Suprapubic skin (tissue), 4 donors: ENCODE measurements at regions not wholly inside any gene's neighbourhood (a gene's known extent, or its start where the extent isn't known, plus 50 kb on each side); places are given as distances from the start of the nearest gene placed in this dataset.

Experiments used
- CTCF ChIP-seq, 2 donors: fragments of 200-600 bp in 1 of 2; fragments of 450-650 bp in 1 of 2; sonication (generic) in 1 of 2; IDR thresholded peaks; one replicate each; pipeline ENCODE4 v1.5.1; 2016 to 2019; ENCODE audit warnings: antibody characterized with exemption in 2 of 2, mild to moderate bottlenecking in 1 of 2, moderate library complexity in 1 of 2
- EP300 ChIP-seq: sonication (generic); formaldehyde crosslinking; IDR thresholded peaks from one replicate; pipeline ENCODE4 v1.6.1; 2017; ENCODE audit warnings: antibody characterized with exemption
- POLR2A ChIP-seq, 2 donors: fragments of 450-650 bp; IDR thresholded peaks; one replicate each; pipeline ENCODE4 v1.6.1; 2017; ENCODE audit warnings: antibody characterized with exemption in 2 of 2, mild to moderate bottlenecking in 2 of 2, moderate library complexity in 2 of 2
- POLR2AphosphoS5 ChIP-seq, 3 donors: sonication (generic); formaldehyde crosslinking; IDR thresholded peaks; one replicate each; pipeline ENCODE4 v1.6.1; 2017; ENCODE audit warnings: antibody characterized with exemption in 3 of 3

- no peak for TF ChIP-seq CTCF (IDR thresholded peaks at IDR 0.05)
- no peak for TF ChIP-seq POLR2AphosphoS5 (IDR thresholded peaks at IDR 0.05)
- TF ChIP-seq EP300, result no peak
- no peak for TF ChIP-seq POLR2A (IDR thresholded peaks at IDR 0.05)
Observed at GRCh38 chr16:50972876-50973275, 178.2 kb downstream of the SALL1 start.
